AG20443 (cell line): ENCODE measurements at regions not wholly inside any gene's neighbourhood (a gene's known extent, or its start where the extent isn't known, plus 50 kb on each side); places are given as distances from the start of the nearest gene placed in this dataset.

Experiments
- DNase-seq: peaks from one replicate; pipeline ENCODE4 v3.0.0; 2012; ENCODE audit warnings: low spot score, mixed read lengths

DNA sequence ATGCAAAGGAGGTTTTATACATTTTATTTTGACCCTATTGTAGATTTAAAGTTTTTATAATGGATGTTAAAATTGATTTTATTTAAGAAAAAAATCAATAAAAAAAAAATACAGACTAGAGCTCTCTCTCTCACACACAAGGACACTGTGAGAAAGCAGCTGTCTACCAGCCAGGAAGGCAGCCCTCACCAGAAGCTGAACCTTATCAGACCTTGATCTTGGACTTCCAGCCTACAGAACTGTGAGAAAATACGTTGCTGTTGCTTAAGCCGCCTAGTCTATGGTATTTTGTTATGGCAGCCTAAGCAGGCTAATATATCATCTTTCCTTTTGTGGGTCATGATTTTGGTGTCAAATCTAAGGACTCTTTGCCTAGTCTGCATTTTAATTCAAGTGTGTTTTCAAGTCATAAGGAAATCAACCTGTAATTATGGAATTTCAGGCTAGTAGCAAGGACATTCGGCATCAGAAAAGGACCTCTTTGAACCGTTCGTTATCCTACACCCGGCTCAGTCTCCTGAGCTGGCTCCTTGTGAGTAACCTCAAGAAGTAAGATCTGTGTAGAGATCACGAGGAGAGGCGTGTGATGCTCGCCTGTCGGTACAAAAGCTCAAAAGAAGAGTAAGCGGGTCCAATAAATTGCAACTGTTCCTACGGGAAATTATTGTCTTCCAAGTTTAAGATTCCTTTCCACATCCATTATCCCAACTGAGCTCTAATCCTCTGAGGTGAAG, 98.2 kb downstream of the PDCL3 start:
- DNase-seq, result no peak

DNA sequence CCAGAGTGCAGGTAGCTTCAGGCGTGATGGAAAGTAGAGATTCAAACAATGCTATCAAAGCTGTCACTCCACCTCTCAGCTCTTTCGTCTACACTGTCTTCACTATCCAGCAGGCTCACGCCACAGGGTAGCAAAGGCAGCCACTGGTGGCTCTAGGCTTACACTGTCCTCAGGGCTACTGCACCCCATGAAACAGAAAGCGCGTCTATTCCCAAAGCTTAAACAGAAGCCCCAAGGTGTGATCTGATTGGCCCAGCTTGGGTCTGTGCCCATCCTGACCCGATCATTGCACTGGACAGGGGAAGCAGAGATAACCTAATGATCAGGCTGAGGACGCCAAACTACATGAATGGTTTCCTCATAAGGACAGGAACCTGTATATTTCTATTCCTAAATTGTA, 100.1 kb downstream of the PDCL3 start:
- no peak for DNase-seq

- no peak for DNase-seq
Measured at GRCh38 chr2:100664021-100664755, 101.4 kb downstream of the PDCL3 start.

DNA sequence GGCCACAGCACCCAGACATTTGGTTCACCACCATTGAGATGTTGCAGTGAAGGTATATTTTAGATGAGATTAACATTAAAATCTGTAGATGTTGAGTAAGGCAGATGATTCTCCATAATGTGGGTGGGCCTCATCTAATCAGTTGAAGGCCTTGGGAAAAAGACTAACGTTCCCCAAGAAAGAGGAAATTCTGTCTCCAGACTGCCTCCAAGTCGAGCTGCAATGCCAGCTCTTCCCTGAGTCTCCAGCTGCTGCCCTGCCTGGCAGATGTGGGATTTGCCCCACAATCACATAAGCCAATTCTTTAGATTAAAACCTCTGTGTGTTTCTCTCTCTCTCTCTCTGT, 101.9 kb downstream of the PDCL3 start:
- no peak for DNase-seq

DNA sequence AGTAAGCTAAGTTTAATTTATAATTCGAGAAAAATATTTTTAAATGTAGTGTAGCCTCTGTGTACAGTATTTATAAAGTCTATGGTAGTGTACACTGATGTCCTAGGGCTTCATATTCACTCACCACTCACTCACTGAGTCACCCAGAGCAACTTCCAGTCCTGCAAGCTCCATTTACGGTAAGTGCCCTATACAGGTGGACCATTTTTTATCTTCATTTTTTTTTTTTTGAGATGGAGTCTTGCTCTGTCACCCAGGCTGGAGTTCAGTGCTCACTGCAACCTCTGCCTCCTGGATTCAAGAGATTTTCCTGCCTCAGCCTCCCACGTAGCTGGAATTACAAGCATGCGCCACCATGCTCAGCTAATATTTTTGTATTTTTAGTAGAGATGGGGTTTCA, 104.2 kb downstream of the PDCL3 start:
- DNase-seq, result no peak

GRCh38 chr2:100667801-100668200, 105.0 kb downstream of the PDCL3 start:
- DNase-seq, result no peak

DNA sequence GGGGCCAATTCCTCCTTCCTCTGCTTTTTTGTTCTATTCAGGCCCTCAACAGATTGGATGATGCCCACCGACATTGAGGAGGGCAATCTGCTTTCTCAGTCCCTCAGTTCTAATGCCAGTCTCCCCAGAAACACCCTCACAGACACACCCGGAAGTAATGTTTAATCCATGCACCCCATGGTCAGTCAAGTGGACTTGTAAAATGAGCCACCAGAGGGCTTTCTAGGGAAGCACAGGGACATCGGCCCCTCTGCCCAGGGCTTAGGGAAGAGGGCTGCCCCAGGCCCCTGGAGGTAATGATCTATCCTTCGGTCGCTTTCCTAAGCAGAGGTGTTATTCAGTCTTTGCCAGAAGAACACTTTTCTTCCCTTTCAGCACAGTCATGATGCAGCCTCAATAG, 107.4 kb downstream of the PDCL3 start:
- DNase-seq, result no peak

DNA sequence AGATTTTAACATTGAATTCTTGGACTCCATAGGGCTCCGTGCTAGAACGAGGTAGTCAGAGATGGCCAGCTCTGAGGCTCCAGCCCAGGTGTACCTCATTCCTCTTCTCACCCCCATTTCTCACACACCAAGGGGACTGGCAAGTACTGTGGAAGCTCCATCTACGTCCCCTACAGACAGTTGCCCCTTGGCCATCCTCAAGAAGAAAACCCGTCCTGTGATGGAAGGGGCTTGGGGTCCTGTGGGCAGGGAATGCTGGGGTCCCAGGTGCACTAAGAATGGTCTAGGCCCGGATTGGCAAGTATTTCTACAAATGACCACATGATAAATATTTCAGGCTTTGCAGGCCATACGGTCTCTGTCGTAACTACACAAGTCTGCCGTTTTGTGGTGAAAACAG, 110.3 kb downstream of the PDCL3 start:
- no peak for DNase-seq

- DNase-seq, result no peak
Measured at GRCh38 chr2:100673691-100674485, 111.1 kb downstream of the PDCL3 start.

DNA sequence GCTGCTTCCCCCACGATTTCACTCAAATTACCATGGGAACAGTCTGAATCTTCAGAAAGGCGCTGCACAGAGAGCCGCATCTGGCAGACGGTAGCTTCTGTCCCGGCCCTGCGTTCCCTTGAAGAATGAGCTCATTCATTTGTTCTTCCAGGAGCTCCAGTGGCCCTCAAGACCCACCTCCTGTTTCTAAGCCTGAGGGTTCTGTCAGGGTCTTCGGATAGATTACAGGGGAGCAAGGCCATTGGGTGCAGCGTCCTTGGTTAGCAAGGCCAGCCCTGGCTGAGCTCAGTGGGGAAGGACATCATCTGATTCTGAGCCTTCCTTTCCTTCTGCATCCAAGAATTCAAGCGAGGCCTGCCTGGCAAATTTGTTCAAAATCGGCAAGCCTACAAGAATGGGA, 111.9 kb downstream of the PDCL3 start:
- DNase-seq, result no peak

DNA sequence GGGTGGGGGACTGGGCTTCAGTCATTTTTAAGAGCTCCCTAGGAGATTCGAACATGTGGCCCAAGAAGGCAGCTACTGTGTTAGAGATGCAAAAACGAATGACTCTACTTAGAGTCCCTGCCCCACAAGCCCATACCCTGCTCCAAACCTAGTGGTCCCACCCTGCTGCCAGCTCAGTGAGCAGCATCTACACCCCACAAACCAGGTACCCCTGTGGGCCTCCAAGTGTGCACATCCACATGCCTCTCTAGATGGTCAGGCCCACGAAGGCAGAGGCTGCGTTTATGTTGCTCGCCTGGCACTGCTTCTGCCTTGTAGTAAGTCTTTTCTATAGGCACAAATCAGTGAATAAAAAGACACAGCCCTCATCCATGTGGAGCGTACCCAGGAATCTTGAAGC, 112.6 kb downstream of the PDCL3 start:
- DNase-seq, result no peak

DNA sequence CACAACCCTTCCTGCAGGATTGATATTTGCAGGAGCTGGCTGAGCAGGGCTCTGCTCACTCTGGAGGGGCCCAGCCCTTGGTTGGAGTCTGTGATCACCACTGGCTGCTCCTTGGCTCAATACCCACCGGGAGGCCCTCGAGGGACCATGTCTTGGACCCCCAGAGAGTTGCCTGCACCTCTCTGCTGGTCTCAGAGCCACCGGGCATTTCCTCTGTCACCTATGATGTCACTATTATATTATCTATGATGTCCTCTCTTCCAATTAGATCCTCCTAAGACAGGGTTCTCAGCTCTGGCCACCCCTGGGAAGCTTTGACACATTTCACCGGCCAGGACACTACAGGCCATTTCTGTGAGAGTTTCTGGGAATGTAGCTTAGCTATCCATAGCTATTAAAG, 113.1 kb downstream of the PDCL3 start:
- no peak for DNase-seq

GRCh38 chr2:100676346-100676745, 113.6 kb downstream of the PDCL3 start:
- DNase-seq, result no peak

DNA sequence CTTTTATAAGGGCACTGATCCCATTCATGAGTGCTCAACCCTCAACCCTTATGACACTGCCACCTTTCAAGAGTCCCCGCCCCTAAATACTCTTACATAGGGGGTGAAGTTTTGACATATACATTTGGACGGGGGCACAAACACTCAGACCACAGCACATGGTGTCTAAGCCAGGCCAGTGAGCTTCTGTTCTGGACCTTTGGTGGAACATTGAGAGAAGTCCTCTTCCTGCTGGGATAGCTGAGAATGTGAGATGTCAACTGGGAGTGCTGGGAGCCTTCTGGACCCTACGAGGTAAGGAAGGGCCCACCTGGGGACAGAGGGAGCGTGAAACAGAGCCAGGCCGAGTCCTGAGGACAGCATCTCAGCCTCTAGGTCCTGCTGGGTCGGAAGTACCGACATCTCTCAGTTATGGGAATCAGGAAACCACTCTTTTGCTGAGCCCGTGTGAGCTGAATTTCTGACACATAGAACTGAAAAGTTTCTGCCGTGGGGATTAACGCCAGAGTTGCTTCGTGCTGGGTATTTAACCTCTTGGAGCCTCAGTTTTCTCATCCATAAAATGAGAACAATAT, 114.9 kb downstream of the PDCL3 start:
- DNase-seq, result no peak

DNA sequence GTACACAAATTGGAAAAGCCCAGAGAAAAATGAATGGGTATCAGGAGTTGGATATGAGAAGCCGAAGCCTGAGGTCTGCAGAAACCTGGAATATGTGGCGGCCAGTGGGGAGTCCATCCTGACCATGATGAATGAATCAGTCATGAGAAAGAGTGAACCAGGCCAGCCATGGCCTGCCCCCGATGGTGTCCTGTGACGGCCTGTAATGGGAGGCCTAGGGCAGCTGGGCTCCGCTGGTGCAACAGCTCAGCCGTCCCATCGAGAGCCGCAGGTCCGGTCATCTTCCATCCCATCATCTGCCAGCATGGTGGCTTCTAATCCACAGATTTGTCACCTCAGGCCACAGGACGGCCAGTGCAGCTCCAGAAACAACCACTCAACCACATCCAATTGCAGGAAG, 116.4 kb downstream of the PDCL3 start:
- no peak for DNase-seq

- no peak for DNase-seq
Measured at GRCh38 chr2:100682536-100682935, 119.7 kb downstream of the PDCL3 start.

GRCh38 chr2:100683231-100683630, 120.4 kb downstream of the PDCL3 start:
- DNase-seq, result no peak

GRCh38 chr2:100691846-100692245, 128.1 kb upstream of the NPAS2 start:
- DNase-seq, result no peak

GRCh38 chr2:100692381-100692780, 127.6 kb upstream of the NPAS2 start:
- no peak for DNase-seq

DNA sequence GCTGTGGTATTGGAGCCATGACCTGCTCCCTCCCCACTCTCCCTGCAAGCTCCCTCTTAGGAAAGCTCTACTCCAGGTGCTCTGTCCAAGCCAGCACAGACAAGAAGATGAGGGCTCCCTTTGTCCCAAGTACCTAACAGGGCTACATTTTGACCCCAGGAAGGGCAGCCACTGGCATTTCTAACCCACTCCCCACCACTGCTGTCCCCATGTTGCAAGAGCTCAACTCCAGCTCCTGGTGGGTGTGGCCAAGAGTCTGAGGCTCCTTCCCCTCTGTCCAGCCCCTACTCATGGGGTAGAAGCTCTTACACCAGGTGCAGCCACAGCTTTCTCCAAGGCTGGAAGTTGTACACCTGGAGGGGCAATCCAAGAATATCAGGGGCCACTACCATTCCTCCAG, 127.0 kb upstream of the NPAS2 start:
- no peak for DNase-seq

DNA sequence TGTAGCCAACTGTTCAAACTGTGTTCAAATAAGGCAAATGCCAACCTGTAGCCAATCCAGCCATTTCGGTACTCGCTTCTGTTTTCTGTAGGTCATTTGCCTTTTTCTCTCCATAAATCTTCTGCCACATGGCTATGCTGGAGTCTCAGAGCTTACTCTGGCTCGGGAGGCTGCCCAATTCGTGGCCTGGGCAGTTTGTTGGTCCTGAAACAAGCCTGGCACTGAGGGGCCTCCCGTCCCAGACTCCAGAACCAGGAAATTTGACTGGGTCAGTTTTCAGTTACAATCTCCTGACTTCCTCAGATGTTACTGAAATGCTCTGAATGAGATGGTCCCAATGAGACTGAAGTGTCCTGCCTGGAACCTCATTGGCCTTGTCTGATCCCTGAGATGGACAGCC, 120.8 kb upstream of the NPAS2 start:
- no peak for DNase-seq

DNA sequence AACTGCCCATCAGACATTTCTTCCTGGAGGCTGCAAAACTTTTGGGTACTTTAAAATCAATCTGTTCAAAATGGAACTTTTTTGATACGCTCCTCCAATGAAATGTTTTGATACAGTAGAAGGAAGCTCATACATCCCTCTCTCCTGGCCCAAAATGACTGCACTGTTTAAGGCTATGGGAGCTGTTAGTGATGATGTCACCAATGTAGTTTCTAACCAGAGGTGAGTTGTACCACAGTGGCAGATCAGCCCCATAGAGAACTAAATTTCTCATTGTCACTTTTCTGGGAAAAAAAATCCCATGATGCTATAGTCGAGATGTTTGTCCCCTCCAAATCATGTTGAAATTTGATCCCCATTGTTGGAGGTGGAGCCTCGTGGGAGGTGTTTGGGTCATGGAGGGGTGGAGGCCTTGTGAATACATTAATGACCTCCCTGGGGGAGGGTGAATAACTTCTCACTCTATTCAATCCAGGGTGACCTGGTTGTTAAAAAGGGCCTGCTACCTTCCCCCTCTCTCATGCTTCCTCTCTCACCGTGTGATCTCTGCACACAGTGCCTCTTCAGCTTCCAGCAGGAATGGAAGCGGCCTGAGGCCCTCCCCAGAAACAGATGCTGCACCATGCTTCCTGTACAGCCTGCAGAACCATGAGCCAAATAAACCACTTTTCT, 117.4 kb upstream of the NPAS2 start:
- no peak for DNase-seq
